ENCODE measurements at regions not wholly inside any gene's neighbourhood (a gene's known extent, or its start where the extent isn't known, plus 50 kb on each side); places are given as distances from the start of the nearest gene placed in this dataset.

- POLR2A ChIA-PET: no interaction called here
Measured at GRCh38 chr5:92808474-92808873, 772.5 kb downstream of the NR2F1-AS1 start.

GRCh38 chr5:92807085-92807484, 773.9 kb downstream of the NR2F1-AS1 start:
- POLR2A ChIA-PET: no interaction called here
- no peak for DNase-seq (ENCODE audit: low read depth)
- H3K4me3 ChIP-seq (ENCODE audit: low read depth, low read length): no peak overlapping the region
- no peak for TF ChIP-seq CTCF (IDR thresholded peaks at IDR 0.05; ENCODE audit: insufficient read depth, low read depth, low read length)
- no peaks in the 10 kb centered on the region for H3K27me3 ChIP-seq (ENCODE audit: control insufficient read depth, insufficient read depth, low read length)
- H3K36me3 ChIP-seq (ENCODE audit: control insufficient read depth, insufficient read depth, low read length): no peaks in the 10 kb centered on the region
- CTCF ChIA-PET: no interaction called here

More at GRCh38 chr5:92808474-92808873, 772.5 kb downstream of the NR2F1-AS1 start:
- Histone ChIP-seq H3K4me3 (ENCODE audit: low read depth, low read length) (no peak overlapping the region), H3K36me3 (ENCODE audit: control insufficient read depth, insufficient read depth, low read length) (no peaks in the 10 kb centered on the region), H3K27me3 (ENCODE audit: control insufficient read depth, insufficient read depth, low read length) (no peaks in the 10 kb centered on the region)
- CTCF ChIA-PET: no interaction called here
- TF ChIP-seq CTCF (IDR thresholded peaks at IDR 0.05; ENCODE audit: insufficient read depth, low read depth, low read length): no peak
- DNase-seq (ENCODE audit: low read depth): no peak

GRCh38 chr5:92805446-92805845, 775.6 kb downstream of the NR2F1-AS1 start:
- Histone ChIP-seq H3K4me3 (ENCODE audit: low read depth, low read length) (no peak overlapping the region), H3K36me3 (ENCODE audit: control insufficient read depth, insufficient read depth, low read length) (no peaks in the 10 kb centered on the region), H3K27me3 (ENCODE audit: control insufficient read depth, insufficient read depth, low read length) (no peaks in the 10 kb centered on the region)
- TF ChIP-seq CTCF (IDR thresholded peaks at IDR 0.05; ENCODE audit: insufficient read depth, low read depth, low read length): no peak
- CTCF ChIA-PET: no interaction called here
- POLR2A ChIA-PET: no interaction called here
- no peak for DNase-seq (ENCODE audit: low read depth)

GRCh38 chr5:92801911-92802310, 779.1 kb downstream of the NR2F1-AS1 start:
- no peak for TF ChIP-seq CTCF (IDR thresholded peaks at IDR 0.05; ENCODE audit: insufficient read depth, low read depth, low read length)

GRCh38 chr5:92800365-92800764, 780.7 kb downstream of the NR2F1-AS1 start:
- CTCF ChIA-PET: no interaction called here

More at GRCh38 chr5:92801911-92802310, 779.1 kb downstream of the NR2F1-AS1 start:
- ChIA-PET POLR2A (no interaction called here), CTCF (interaction anchor here (0.9 kb wide), 1 partner anchor 16 kb away, joined by 3 read pairs; no protein-coding TSS in a partner anchor)
- Histone ChIP-seq H3K4me3 (ENCODE audit: low read depth, low read length) (no peak overlapping the region), H3K27me3 (ENCODE audit: control insufficient read depth, insufficient read depth, low read length) (no peaks in the 10 kb centered on the region), H3K36me3 (ENCODE audit: control insufficient read depth, insufficient read depth, low read length) (no peaks in the 10 kb centered on the region)
- no peak for DNase-seq (ENCODE audit: low read depth)

More at GRCh38 chr5:92800365-92800764, 780.7 kb downstream of the NR2F1-AS1 start:
- POLR2A ChIA-PET: no interaction called here
- no peak for TF ChIP-seq CTCF (IDR thresholded peaks at IDR 0.05; ENCODE audit: insufficient read depth, low read depth, low read length)
- H3K27me3 ChIP-seq (ENCODE audit: control insufficient read depth, insufficient read depth, low read length): no peaks in the 10 kb centered on the region
- H3K4me3 ChIP-seq (ENCODE audit: low read depth, low read length): no peak overlapping the region
- no peak for DNase-seq (ENCODE audit: low read depth)
- no peaks in the 10 kb centered on the region for H3K36me3 ChIP-seq (ENCODE audit: control insufficient read depth, insufficient read depth, low read length)
